Vagina (tissue), 2 donors: ENCODE measurements at regions not wholly inside any gene's neighbourhood (a gene's known extent, or its start where the extent isn't known, plus 50 kb on each side); places are given as distances from the start of the nearest gene placed in this dataset.

Experiments
- DNase-seq, 2 donors: peaks; one replicate each; pipeline ENCODE4 v3.0.0-alpha.2; 2017; ENCODE audit errors: extremely low spot score in 2 of 2
- H3K27ac ChIP-seq: fragments of 200-600 bp; sonication (generic); one replicate; pipeline ENCODE4 v1.5.1; 2019
- H3K27me3 ChIP-seq: fragments of 200-600 bp; sonication (generic); one replicate; pipeline ENCODE4 v1.5.1; 2019
- H3K36me3 ChIP-seq, 2 donors: fragments of 200-600 bp; sonication (generic); one replicate each; pipeline ENCODE4 v1.5.1; 2017 to 2019
- H3K4me1 ChIP-seq: fragments of 200-600 bp; sonication (generic); one replicate; pipeline ENCODE4 v1.5.1; 2019
- H3K4me3 ChIP-seq, 2 donors: fragments of 200-600 bp; sonication (generic); 1 replicate in 1 of 2; 2 replicates in 1 of 2; pipeline ENCODE4 v1.5.1; 2016 to 2019
- H3K9me3 ChIP-seq: fragments of 200-600 bp; sonication (generic); one replicate; pipeline ENCODE4 v1.5.1; 2019
- CTCF ChIP-seq, 3 experiments: fragments of 450-650 bp in 2 of 3; fragments of 200-600 bp in 1 of 3; sonication (generic) in 1 of 3; IDR thresholded peaks; one replicate each; pipeline ENCODE4 v1.5.1; 2017 to 2019; ENCODE audit warnings: antibody characterized with exemption in 3 of 3, mild to moderate bottlenecking in 2 of 3, moderate library complexity in 2 of 3
- POLR2A ChIP-seq, 2 donors: fragments of 450-650 bp; IDR thresholded peaks; one replicate each; pipeline ENCODE4 v1.6.1; 2017; ENCODE audit warnings: antibody characterized with exemption in 2 of 2, mild to moderate bottlenecking in 2 of 2, moderate library complexity in 2 of 2
- POLR2AphosphoS5 ChIP-seq, 2 donors: sonication (generic); formaldehyde crosslinking; IDR thresholded peaks; one replicate each; pipeline ENCODE4 v1.9.0; 2017; ENCODE audit warnings: antibody characterized with exemption in 2 of 2, mild to moderate bottlenecking in 2 of 2, low read depth in 1 of 2; ENCODE audit not compliant: insufficient read depth in 1 of 2
- intact Hi-C: fragments of 100-400 bp; cut with DNase I; formaldehyde crosslinking; loops from one replicate; pipeline ENCODE4 v1.15.1; 2023

DNA sequence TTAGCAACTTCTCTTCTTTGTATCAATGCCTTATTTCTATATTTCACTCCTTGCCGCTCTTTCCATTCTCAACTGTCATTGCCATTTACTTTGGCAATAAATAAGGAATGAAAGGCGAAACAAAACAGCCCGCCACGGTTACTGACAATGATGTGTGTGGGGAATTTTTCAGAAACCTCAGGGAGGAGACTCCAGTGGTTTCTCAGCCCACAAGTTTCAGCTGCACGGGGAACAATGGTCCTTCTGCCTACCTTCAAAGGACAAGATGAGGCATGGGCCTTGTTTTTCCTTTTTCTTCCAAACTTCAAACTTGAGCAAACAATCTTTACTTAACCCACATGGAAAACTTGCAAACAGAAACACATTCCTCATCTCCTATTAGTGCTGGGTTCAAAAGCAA, 409.4 kb downstream of the METTL15 start:
- Histone ChIP-seq H3K27ac (no peak overlapping the region), H3K4me3 (no peak overlapping the region), H3K27me3 (no peaks in the 10 kb centered on the region), H3K36me3 (no peaks in the 10 kb centered on the region), H3K9me3 (no peaks in the 10 kb centered on the region), H3K4me1 (peaks cover 7% of the 10 kb centered on the region)
- intact Hi-C loops, result no loop called here
- DNase-seq, result no peak
- no peak for TF ChIP-seq CTCF (IDR thresholded peaks at IDR 0.05)
- TF ChIP-seq POLR2AphosphoS5 (IDR thresholded peaks at IDR 0.05; ENCODE audit: insufficient read depth in 1 of 2, low read depth in 1 of 2), result no peak
- no peak for TF ChIP-seq POLR2A (IDR thresholded peaks at IDR 0.05)

DNA sequence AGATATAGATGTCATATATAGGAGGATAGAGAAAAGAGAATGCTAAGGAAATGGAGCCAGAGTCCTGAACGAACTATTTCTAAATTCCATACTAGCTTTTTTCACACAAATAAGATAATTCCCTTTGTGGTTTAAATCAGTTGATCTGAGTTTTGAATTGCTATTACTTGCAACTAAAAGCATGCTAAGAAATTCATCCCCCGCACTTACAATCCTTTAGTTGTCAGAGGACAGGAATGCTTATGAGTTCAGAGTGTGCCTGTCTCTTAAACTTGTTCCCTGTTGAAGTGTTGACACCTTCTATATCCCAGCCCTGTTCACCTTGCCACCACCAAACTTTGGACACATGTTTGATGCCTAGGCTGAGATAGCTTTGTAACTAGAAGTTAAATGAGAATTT, 406.2 kb downstream of the METTL15 start:
- Histone ChIP-seq H3K4me1 (no peaks in the 10 kb centered on the region), H3K36me3 (no peaks in the 10 kb centered on the region), H3K27me3 (no peaks in the 10 kb centered on the region), H3K9me3 (no peaks in the 10 kb centered on the region), H3K27ac (no peak overlapping the region), H3K4me3 (no peak overlapping the region)
- DNase-seq, result no peak
- intact Hi-C loops, result no loop called here
- TF ChIP-seq POLR2AphosphoS5 (IDR thresholded peaks at IDR 0.05; ENCODE audit: insufficient read depth in 1 of 2, low read depth in 1 of 2), result no peak
- TF ChIP-seq POLR2A (IDR thresholded peaks at IDR 0.05), result no peak
- TF ChIP-seq CTCF (IDR thresholded peaks at IDR 0.05), result no peak

DNA sequence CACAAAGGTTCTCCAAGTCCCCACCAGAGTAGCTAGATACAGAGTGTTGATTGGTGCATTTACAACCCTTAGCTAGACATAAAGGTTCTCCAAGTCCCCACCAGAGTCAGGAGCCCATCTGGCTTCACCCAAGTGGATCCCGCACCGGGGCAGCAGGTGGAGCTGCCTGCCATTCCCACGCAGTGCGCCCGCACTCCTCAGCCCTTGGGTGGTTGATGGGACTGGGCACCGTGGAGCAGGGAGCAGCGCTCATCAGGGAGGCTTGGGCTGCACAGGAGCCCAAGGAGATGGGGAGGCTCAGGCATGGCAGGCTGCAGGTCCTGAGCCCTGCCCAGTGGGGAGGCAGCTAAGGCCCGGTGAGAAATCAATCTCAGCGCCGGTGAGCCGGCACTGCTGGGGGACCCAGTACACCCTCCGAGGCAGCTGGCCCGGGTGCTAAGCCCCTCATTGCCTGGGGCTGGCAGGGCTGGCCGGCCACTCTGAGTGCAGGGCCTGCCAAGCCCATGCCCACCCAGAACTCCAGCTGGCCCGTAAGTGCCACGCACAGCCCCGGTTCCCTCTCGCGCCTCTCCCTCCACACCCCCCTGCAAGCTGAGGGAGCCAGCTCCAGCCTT, 404.1 kb downstream of the METTL15 start:
- no peaks in the 10 kb centered on the region for H3K27me3 ChIP-seq
- H3K4me3 ChIP-seq, result no peak overlapping the region
- H3K36me3 ChIP-seq, result no peaks in the 10 kb centered on the region
- H3K9me3 ChIP-seq, result no peaks in the 10 kb centered on the region
- intact Hi-C loops, result no loop called here
- no peaks in the 10 kb centered on the region for H3K4me1 ChIP-seq
- H3K27ac ChIP-seq, result no peak overlapping the region
- no peak for TF ChIP-seq POLR2A (IDR thresholded peaks at IDR 0.05)
- no peak for TF ChIP-seq CTCF (IDR thresholded peaks at IDR 0.05)
- no peak for TF ChIP-seq POLR2AphosphoS5 (IDR thresholded peaks at IDR 0.05; ENCODE audit: insufficient read depth in 1 of 2, low read depth in 1 of 2)
- DNase-seq, result no peak

- Histone ChIP-seq H3K9me3 (no peaks in the 10 kb centered on the region), H3K27me3 (no peaks in the 10 kb centered on the region), H3K4me3 (no peak overlapping the region), H3K36me3 (no peaks in the 10 kb centered on the region), H3K4me1 (no peaks in the 10 kb centered on the region), H3K27ac (no peak overlapping the region)
- intact Hi-C loops, result no loop called here
- DNase-seq, result no peak
- TF ChIP-seq POLR2AphosphoS5 (IDR thresholded peaks at IDR 0.05; ENCODE audit: insufficient read depth in 1 of 2, low read depth in 1 of 2) (no peak), CTCF (IDR thresholded peaks at IDR 0.05) (no peak), POLR2A (IDR thresholded peaks at IDR 0.05) (no peak)
These were observed 397.0 kb downstream of the METTL15 start for GRCh38 chr11:28505232-28505631.

DNA sequence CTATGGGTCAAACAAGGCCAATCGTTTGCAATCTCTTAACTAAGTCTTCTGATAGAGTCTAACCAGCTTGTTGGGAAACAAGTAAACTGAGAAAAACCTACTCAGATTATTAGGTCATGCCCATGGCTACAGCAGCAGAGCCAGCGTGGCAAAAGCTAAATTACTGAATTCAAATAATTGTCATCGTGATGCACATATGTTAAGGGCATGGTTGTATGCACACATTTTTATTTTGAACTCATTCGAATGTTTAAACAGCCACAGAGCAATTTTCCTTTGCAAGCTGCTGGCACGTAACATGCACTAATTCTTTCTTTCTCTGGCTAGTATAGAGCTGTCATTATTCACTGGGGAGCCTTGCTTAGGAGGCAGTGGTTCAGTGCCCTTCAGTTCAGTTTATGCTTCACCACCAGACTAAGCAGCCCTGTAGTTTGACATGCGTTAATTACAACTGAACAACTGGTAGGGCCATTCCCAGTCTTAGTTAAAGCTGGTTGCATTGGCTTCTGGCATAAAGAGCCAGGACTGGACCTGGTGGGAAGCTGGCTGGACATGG, 396.4 kb downstream of the METTL15 start:
- H3K4me3 ChIP-seq, result no peak overlapping the region
- intact Hi-C loops, result no loop called here
- no peaks in the 10 kb centered on the region for H3K36me3 ChIP-seq
- no peaks in the 10 kb centered on the region for H3K9me3 ChIP-seq
- TF ChIP-seq POLR2AphosphoS5 (IDR thresholded peaks at IDR 0.05; ENCODE audit: insufficient read depth in 1 of 2, low read depth in 1 of 2) (no peak), POLR2A (IDR thresholded peaks at IDR 0.05) (no peak), CTCF (IDR thresholded peaks at IDR 0.05) (no peak)
- H3K27ac ChIP-seq, result no peak overlapping the region
- no peak for DNase-seq
- no peaks in the 10 kb centered on the region for H3K4me1 ChIP-seq
- no peaks in the 10 kb centered on the region for H3K27me3 ChIP-seq
